CD4-positive, alpha-beta T cell treated with Interleukin-17A for 1 hour (primary cell): ENCODE measurements at regions not wholly inside any gene's neighbourhood (a gene's known extent, or its start where the extent isn't known, plus 50 kb on each side); places are given as distances from the start of the nearest gene placed in this dataset.
"Not testable (repeated sequence)": the region's sequence is repeated elsewhere in the genome, so short reads cannot be mapped to it uniquely, and the experiment has no call there.

Experiments
- DNase-seq: peaks from one replicate; pipeline ENCODE4 v3.0.0-alpha.2; 2020

GRCh38 chr9:18036422-18037187 is 437.3 kb upstream of the ADAMTSL1 start:
- no peak for DNase-seq

GRCh38 chr9:18037981-18038380 is 436.0 kb upstream of the ADAMTSL1 start:
- DNase-seq = no peak

DNA sequence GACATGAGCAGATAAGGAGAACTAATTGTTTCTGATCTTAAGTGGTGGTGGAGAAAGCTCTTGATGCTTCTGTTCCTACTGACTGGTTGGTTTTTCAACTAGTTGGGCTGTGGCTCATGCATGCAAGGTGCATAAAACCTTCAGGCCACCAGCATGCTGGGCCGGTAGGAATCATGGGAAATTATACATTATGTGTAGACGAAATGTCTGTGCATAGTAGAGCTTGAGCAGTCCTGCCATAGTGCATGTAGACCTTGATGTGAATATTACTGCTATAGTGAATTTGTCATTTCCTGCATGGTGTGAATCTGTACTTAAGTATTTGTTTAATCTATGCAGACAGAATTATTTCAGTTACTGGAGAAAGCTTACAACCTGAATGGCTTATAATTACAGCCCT is 433.6 kb upstream of the ADAMTSL1 start:
- no peak for DNase-seq

DNA sequence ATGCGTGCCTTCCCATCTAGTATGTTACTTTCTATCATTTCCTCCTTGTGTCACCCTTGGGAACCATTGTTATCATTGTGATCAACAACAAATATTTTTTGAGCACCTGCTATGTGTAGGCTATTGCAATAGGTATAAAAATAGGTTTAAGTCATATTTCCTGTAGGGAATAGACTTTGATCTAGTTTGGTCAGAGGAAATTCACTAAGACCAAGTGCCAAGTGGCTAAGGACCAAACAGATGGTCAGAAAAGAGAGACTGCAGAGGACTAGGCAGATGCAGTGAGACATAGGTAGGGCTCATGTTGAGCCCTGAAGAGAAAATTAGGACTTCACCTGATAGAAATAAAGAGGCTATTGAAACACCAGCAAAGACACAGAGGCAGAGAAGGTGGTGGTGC is 430.0 kb upstream of the ADAMTSL1 start:
- no peak for DNase-seq

DNA sequence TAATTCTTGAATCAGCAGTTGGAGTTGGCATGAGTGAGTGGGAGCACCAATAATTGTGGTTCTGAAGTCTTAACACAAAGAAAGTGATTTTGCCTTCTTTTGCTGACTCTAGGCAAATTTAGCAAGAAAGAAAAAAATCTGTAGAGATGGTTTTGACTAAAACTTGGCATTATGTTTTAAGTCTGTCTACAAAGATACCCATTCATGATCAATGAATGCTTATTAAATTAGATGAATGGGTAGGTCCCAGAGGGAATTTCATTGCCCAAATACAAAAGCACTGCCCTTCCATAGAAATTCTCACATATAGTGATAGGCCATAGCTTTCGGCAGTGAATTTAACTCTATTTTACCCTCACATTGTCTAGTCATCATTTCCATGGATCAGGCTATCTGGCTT is 428.6 kb upstream of the ADAMTSL1 start:
- no peak for DNase-seq

GRCh38 chr9:18046068-18046467 is 427.9 kb upstream of the ADAMTSL1 start:
- DNase-seq = no peak

DNA sequence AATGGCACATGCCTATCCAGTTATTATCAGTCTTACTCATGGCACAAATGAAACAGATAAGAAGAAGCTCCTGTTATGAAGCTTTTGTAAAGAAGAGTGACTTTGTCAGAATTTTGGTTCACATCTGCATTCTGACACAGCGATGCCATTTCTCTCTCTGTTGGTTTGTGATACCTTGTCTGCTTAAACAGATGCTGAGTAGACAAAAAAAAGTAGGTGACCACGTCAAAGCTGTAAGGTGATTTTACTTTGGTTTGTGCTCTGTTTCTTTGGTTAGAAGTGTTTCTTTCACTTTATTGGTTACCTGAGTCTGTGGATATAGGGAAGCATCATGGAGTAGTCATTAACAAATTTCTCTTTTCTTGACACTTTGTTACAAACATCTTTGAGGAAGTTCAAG is 422.3 kb upstream of the ADAMTSL1 start:
- no peak for DNase-seq

DNA sequence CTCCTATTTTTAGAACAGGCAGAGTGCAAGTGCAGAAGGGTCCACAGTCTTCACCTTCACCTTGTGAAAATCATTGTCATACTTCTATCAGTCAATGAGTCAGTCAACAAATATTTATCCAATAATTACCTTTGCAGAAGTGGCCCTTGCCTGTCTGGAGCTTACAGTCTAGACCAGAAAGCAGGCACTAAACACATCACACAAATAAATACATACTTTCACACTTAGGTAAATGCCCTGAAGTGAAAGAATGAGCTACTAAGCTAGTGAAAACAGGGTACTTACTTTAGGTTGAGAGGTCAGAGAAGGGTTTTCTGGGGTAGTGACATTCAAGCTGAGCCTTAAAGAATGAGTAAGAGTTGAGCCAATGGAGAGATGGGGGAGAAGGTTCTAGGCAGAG is 421.9 kb upstream of the ADAMTSL1 start:
- DNase-seq = no peak

DNA sequence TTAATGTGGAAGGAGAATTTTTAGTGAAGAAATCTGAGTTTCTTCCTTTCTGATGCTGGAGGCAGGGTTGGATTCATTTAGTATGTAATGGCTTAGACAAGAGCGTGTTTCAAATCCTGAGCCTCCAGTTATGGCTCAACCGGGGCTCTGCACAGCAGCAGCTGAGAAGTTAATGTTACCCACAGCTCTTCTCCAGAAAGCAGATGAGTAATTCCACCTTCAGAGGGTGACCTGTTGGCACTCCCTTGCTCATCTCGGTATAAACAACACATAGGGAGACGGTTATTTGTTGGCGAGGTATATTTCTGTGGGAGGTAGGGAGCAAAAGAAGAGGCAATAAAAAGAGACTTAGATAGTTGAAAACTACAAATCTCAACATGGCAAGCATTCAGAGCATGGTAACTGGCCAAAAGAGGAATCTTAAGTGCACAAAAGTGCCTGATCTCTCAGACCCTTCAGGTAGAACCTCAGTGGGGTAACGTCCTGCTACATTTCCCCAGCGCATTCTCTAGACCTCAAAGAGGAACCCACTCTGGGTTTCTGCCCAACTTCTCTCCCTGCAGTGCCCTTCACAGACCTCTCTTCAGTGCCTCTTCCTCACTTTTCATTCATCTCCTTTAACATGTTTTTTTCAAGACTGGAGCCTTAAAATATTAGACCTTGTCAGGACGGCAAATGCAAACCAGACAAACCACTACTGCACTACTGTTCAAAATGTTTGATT is 417.5 kb upstream of the ADAMTSL1 start:
- no peak for DNase-seq

- DNase-seq = no peak
These were observed 417.0 kb upstream of the ADAMTSL1 start for GRCh38 chr9:18056993-18057369.

DNA sequence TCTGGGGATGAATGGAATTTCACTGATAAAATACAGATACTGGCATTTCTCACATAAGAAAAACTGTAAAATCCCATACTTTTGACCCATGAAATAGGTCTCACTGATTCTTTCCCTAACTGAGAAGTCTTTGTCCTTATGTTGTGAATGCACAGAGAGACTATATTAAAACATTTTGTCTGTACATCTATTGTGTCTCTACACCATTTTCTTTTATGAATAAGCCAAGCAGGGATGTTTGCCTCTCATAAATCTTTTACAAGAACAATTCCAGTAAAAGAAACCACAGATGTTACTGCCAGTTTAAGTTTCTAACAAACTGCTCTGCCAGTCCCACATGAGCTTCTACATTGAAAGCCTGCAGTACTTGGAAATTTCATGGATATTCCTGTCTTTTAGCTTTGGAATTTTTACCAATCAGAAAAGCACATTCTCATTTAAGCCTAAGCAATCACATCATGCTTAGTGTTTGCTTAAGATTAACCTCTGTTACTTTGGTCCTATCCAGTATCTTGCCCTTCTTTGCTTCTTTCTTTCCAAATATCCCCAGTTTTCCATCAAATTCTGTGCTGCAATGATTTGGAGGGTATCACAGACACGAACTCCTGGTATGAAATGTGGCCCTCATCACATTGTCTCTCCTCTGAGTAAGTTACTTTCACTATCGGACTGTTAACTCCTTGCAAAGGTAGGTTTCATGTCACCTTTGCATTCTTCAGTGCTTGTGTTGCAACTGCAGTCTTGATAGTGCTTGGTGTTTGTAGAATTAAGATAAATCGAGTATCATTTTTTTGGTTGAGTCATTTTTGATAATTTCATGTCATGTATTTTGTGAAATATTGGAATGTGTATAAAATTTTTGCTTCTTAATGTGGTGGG is 415.1 kb upstream of the ADAMTSL1 start:
- no peak for DNase-seq

GRCh38 chr9:18059447-18059846 is 414.5 kb upstream of the ADAMTSL1 start:
- DNase-seq = no peak

- no peak for DNase-seq
These were observed 413.6 kb upstream of the ADAMTSL1 start for GRCh38 chr9:18060269-18060934.

- no peak for DNase-seq
These were observed 412.6 kb upstream of the ADAMTSL1 start for GRCh38 chr9:18061332-18061731.

GRCh38 chr9:18061856-18062255 is 412.1 kb upstream of the ADAMTSL1 start:
- DNase-seq = no peak

- DNase-seq = no peak
These were observed 410.0 kb upstream of the ADAMTSL1 start for GRCh38 chr9:18063856-18064390.

DNA sequence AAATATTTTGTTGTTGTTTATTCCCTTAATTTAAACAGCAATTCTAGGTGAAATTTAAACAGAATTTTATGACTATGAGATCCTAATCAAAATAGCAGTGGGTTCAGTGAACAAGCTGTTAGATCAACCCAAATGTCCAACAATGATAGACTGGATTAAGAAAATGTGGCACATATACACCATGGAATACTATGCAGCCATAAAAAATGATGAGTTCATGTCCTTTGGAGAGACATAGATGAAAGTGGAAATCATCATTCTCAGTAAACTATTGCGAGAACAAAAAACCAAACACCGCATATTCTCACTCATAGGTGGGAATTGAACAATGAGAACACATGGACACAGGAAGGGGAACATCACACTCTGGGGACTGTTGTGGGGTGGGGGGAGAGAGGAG is 407.3 kb upstream of the ADAMTSL1 start:
- not testable (repeated sequence) for DNase-seq

DNA sequence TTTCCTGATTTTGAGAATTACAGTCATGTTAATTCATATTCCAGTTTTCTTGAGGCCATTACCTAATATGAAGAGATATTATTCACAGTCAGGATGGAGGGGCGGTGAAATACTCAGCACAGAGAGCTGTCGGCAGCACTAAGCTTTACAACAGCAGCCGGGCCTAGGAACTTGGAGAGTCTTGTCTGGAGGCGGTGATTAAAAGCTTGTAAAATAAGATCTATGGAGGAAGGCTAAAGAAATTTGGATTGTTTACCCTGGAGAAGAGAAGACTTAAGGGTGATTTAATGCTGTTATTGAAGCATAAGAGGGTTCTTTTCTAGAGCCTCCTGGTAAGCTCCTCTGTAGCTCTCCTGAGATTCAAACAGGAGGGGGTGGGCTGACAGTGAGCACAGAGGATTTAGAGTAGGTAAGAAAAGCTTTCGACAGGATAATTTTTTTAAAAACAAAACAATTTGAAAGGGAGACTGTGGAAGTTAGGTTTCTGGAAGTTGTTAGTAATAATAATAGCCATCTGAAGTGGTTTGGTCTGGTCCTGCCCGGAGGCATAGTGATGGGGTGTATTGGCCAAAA is 406.3 kb upstream of the ADAMTSL1 start:
- DNase-seq = no peak

DNA sequence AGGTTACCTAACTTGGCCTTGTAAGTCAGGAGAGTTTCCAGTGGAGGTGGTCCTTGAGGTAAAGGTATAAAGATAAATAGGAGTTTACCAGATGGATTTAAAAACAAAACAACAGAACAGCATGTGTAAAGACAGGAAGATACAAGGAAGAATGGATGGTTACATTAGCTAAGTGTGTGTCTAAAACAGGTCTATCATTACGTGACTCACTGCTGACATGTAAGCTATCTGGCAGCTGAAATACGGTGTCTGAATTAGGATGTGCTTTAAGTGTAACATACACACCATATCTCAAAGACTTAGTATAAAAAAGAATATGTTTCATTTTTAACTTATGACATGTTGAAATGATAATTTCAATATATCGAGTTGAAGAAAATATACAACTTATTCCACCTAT is 405.1 kb upstream of the ADAMTSL1 start:
- DNase-seq = no peak

DNA sequence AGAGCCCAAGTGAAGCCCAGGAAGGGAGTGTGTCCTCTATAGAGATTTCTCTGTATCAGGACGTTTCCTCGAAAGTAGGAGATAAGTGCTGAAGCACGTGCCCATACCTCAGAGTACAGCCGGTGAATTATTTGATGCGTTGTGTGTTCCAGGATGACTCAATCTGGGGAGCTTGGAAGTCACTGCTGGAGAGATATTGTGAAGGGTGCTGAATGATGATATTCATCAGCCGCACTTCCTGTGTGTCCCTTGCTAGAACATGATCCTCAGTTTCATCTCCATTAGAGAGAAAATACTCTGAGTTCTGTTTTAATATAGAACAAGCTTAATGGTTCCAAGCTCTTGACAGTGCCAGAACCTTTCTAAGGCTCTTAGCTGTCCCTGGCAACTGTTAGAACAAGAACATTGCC is 402.3 kb upstream of the ADAMTSL1 start:
- DNase-seq = no peak

DNA sequence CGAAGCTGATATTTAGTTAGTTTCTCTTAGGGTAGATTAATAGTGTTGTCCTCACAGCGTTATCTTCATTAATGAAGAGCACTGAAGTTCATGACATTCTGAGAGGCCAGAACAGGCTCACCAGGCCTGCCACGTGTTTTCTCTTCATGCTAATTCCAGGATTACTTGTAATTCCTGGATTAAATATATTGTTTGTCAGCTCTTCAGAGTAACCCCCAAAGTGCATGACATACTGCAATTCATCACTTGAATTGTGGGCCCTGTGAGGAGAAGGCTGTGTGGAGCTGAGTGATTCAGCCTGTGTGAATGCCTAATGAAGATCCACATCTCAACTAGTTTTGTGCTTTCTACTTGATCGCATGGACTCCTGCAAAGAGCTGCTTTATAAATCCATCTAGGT is 401.0 kb upstream of the ADAMTSL1 start:
- DNase-seq = no peak

DNA sequence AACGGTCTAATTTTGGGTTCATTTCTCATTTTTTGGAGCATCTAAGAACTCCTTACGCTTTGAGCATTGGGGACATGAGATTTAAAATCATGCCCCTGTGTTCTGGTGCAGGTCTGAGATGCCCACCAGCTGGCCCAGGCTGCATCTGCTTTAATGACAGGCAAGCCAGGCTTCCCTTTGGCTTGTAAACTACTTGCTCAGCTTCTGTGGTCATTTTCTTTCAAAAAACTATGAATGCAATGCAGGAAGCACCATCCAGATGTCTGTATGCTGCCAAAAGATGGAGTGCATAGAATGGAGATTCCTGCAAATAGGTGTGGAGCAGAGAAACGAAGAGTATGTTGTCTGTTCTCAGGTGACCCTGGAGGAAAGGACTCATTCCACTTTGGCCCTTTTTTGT is 399.9 kb upstream of the ADAMTSL1 start:
- no peak for DNase-seq
